NCI-H1930 (cell line): ENCODE measurements at regions not wholly inside any gene's neighbourhood (a gene's known extent, or its start where the extent isn't known, plus 50 kb on each side); places are given as distances from the start of the nearest gene placed in this dataset.
"Not testable (repeated sequence)": the region's sequence is repeated elsewhere in the genome, so short reads cannot be mapped to it uniquely, and the experiment has no call there.

Experiments used
- DNase-seq, 2 experiments: peaks; one replicate each; lab custom pipeline; 2025; lab: John Stamatoyannopoulos, UW

GRCh38 chr14:48714366-48714765, 871.8 kb downstream of the RPS29 start:
- no peak for DNase-seq

DNA sequence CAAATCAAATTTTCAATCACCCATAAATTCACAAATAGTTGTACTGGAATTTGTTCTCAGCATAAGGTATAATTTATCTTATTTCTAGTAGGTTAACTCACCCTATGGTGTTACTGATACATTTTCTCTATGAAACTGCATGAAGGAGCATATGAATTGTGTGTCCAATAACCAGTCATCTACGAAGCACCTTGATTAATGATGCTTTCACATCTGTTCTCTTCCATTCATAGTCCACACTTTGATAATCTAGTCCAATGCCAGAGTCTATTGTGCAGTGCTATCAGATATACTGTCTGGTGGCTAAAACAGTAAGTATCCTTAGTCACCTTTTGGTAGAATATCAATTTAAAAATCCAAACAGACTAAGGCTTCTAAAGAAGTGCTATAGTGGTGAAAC, 876.0 kb downstream of the RPS29 start:
- no peak for DNase-seq

DNA sequence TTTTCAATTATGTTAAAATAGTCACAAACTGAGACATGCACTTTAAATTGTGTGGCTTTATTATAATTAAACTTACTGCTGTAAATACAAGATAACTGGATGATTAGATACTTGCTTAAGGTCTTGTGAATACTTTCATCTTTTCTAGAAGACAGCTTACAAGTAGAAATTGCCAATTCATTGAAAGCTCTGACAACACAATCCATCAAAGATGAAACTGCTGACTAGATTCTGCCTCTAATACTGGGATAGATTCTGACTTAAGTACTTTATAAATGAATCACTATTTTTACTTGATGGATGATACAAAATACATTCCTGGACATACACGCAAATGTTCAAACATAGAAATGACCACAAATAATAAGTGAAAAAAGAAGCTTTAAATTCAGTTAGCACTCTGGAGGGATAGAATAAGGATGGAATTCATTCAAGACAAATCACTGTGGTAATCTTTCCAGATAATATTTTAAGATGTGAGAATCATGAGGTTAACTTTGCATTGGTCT, 876.8 kb downstream of the RPS29 start:
- DNase-seq: no peak

DNA sequence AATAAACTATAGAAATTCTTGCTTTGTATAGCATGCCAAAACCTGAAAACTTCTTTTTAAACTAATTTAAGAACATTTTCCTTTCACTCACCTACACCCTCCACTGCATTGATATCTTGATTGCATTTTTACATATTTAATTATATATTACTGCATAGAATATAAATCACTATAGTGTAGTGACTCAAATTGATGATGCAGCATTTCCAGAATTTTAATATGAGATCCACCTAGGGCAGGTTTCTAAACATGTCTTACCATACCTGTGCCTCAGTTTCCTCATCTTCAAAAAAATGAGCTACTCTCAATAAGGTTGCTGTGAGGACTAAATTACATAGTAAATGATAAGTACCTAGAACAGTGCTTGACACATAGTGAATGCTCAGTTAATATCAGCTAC, 881.5 kb downstream of the RPS29 start:
- DNase-seq: no peak

- no peak for DNase-seq
Measured at GRCh38 chr14:48703728-48704467, 882.3 kb downstream of the RPS29 start.

DNA sequence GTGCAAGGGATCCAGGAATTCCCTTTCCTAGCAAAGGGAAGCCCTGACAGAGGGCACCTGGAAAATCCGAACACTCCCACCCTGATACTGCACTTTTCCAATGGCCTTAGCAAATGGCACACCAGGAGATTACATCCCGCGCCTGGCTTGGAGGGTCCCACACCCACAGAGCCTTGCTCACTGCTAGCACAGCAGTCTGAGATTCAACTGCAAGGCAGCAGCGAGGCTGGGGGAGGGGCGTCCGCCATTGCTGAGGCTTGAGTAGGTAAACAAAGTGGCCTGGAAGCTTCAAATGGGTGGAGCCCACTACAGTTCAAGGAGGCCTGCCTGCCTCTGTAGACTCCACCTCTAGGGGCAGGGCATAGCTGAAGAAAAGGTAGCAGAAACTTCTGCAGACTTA, 888.8 kb downstream of the RPS29 start:
- DNase-seq: not testable (repeated sequence)

- DNase-seq: no peak
Measured at GRCh38 chr14:48693793-48694192, 892.4 kb downstream of the RPS29 start.

DNA sequence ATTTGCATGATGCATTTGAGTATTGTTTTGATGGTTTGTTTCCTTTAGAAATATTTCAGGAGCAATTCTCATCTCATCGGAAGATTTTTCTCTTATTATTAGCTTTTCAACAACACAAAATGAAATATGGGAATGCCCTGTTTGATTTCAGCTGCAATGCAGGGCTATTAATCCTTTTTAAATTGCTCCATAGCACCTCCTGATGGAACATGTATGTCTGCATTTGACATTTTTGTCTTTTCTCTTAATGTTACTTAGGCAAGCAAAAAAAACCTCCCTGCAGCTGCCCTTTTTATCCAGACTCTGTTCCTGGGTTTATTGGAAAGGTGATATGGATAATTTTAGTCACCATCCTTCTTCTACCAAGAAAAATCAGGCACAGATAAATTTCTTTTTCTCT, 895.8 kb downstream of the RPS29 start:
- no peak for DNase-seq

DNA sequence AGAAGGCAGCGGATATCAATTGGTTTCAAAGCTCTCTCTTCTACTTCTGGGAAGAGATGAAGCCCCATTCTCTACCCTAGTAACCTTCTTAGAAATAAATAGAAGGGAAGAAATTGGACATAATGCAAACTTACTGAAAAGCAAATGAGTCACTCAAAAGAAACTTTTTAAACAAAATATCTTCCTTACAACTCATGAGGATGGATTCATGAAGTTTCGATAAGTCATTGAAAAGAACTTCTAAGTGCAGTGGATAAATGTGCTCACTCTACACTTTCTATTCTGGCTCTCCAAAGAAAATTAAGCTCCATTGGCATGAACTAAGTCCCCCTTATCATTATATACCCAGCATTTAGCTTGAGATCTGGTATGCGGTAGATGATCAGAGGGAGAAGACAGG, 899.5 kb downstream of the RPS29 start:
- no peak for DNase-seq

- DNase-seq: no peak
Measured at GRCh38 chr14:48672506-48672905, 913.7 kb downstream of the RPS29 start.

GRCh38 chr14:48670939-48671338, 915.2 kb downstream of the RPS29 start:
- DNase-seq: no peak

- DNase-seq: no peak
Measured at GRCh38 chr14:48665077-48665784, 920.9 kb downstream of the RPS29 start.

DNA sequence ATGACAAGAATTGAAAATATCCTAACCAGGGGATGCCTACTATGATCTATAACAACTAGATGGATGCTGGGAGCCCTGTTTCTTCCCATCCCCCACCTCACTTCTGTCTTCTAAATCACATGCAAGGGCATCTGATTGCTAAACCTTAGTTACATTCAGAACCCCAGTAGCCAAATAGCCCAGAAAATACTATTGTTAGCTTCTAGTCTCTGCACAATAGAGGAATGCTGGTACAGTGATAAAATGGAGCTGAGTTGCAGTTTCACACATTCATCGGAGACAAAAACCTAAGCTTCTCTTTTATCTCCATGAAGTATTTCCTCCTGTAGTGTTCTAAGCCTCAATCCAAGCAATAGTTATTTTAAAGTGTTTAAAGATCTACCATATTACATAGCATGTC, 942.9 kb downstream of the RPS29 start:
- DNase-seq: no peak

- no peak for DNase-seq
Measured at GRCh38 chr14:48628870-48629269, 953.5 kb upstream of the MDGA2 start.

- no peak for DNase-seq
Measured at GRCh38 chr14:48622980-48623379, 947.6 kb upstream of the MDGA2 start.

- DNase-seq: no peak
Measured at GRCh38 chr14:48618057-48618456, 942.7 kb upstream of the MDGA2 start.

GRCh38 chr14:48616931-48617330, 941.5 kb upstream of the MDGA2 start:
- DNase-seq: no peak

- DNase-seq: no peak
Measured at GRCh38 chr14:48615618-48616017, 940.2 kb upstream of the MDGA2 start.

DNA sequence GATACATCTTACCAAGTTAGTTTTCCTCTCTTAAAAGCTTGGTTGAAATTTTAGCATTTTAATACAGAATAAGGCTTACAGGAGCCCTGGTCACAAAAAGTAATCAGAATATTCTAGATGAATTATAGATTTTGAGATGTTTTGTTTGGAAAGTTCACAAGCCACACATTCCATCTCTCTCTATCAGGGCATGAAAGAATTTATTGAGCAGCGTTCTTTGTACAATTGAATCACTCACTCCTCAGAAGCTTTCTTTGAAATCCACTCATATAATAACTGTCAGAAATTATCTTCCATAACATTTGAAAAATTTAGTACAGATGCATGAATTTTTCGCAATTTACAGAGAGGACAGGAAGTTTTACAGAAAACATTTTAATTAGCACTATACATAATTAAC, 938.6 kb upstream of the MDGA2 start:
- DNase-seq: no peak

GRCh38 chr14:48606960-48607359, 931.6 kb upstream of the MDGA2 start:
- not testable (repeated sequence) for DNase-seq

- no peak for DNase-seq
Measured at GRCh38 chr14:48598458-48598857, 923.1 kb upstream of the MDGA2 start.

- no peak for DNase-seq
Measured at GRCh38 chr14:48586099-48586498, 910.7 kb upstream of the MDGA2 start.

DNA sequence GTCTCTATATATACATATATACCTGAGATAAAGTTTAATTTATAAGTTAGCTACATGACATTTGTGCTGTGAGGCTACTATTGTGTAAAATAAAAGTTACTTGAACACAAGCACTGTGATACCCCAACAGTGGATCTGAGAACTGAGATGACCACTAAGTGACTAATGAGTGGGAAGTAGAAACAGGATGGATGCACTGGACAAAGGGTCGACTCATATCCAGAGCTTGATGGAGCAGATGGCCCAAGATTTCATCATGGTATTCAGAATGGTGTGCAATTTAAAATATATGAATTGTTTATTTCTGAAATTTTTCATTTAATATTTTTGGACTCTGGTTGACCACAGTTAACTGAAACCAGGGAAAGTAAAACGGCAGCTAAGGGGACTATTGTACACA, 908.6 kb upstream of the MDGA2 start:
- no peak for DNase-seq

DNA sequence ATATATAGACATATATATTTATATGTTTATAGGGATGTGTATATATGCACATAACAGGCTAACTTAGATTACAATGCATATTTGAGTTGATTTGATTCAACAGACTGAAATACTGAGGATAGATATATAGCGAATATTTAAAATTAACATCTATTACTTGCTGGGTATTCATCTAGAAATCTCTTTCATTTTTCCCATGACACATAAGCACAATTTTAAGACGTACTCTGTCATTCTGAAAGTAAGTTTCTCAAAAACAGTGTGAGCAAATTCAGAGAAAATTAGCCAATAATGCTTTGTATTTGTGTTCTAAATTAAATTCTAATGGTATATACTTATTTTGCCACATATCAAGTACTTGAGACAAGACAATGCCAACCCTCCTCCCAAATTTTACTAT, 907.5 kb upstream of the MDGA2 start:
- DNase-seq: no peak
